A549 (cell line): ENCODE measurements at regions not wholly inside any gene's neighbourhood (a gene's known extent, or its start where the extent isn't known, plus 50 kb on each side); places are given as distances from the start of the nearest gene placed in this dataset.

Experiments used
- EP300 ChIP-seq, 2 experiments: fragments of >200 bp; sonication (Bioruptor Twin); formaldehyde crosslinking; IDR thresholded peaks; 2 replicates in 1 of 2; 3 replicates in 1 of 2; pipeline ENCODE4 v1.6.1; 2016 to 2017
- HDAC2 ChIP-seq: fragments of 200-600 bp; sonication (generic); IDR thresholded peaks from 2 replicates; pipeline ENCODE4 v1.6.1; 2016
- POLR2A ChIP-seq: IDR thresholded peaks from 2 replicates; pipeline ENCODE4 v1.6.1; 2012; ENCODE audit warnings: mild to moderate bottlenecking, low read length
- RFX5 ChIP-seq: fragments of 450-650 bp; IDR thresholded peaks from 2 replicates; pipeline ENCODE4 v1.7.1; 2014; ENCODE audit warnings: antibody characterized with exemption, mild to moderate bottlenecking, moderate library complexity
- TF ChIP-seq, protein P1 (sequence below): fragments of >200 bp; sonication (Bioruptor Twin); formaldehyde crosslinking; IDR thresholded peaks from 3 replicates; pipeline ENCODE4 v1.5.1; 2016
- TF ChIP-seq, protein P2 (sequence below): fragments of 200-600 bp; sonication (generic); IDR thresholded peaks from 2 replicates; pipeline ENCODE4 v1.6.1; 2016; ENCODE audit warnings: antibody characterized with exemption, mild to moderate bottlenecking, moderate library complexity
- TF ChIP-seq, protein P3 (sequence below): fragments of 450-650 bp; IDR thresholded peaks from 2 replicates; pipeline ENCODE4 v1.6.1; 2014; ENCODE audit warnings: antibody characterized with exemption

DNA sequence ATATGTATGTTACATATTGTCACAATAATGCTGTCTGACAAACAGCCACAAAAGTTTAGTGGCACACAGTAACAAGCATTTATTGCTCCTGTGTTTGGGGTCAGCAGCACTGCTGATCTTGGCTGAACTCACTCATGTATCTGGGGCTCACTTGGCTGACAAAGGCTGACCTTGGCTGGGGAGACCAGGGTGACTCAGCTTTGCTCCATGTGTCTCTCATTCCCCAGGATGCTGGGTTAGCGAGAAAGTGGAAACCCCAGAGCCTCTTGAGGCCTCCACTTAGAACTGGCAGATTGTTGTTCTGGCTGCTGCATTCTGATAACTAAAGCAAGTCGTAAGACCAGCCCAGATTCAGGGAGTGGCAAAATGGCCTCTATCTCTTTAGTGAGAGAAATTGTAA, 217.3 kb upstream of the HABP2 start:
- TF ChIP-seq RFX5 (no peak), HDAC2 (no peak), POLR2A (no peak), EP300 (IDR thresholded peaks at IDR 0.05) (no peak)
- TF ChIP-seq, protein P1, sequence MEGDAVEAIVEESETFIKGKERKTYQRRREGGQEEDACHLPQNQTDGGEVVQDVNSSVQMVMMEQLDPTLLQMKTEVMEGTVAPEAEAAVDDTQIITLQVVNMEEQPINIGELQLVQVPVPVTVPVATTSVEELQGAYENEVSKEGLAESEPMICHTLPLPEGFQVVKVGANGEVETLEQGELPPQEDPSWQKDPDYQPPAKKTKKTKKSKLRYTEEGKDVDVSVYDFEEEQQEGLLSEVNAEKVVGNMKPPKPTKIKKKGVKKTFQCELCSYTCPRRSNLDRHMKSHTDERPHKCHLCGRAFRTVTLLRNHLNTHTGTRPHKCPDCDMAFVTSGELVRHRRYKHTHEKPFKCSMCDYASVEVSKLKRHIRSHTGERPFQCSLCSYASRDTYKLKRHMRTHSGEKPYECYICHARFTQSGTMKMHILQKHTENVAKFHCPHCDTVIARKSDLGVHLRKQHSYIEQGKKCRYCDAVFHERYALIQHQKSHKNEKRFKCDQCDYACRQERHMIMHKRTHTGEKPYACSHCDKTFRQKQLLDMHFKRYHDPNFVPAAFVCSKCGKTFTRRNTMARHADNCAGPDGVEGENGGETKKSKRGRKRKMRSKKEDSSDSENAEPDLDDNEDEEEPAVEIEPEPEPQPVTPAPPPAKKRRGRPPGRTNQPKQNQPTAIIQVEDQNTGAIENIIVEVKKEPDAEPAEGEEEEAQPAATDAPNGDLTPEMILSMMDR: no peak
- TF ChIP-seq, protein P2, sequence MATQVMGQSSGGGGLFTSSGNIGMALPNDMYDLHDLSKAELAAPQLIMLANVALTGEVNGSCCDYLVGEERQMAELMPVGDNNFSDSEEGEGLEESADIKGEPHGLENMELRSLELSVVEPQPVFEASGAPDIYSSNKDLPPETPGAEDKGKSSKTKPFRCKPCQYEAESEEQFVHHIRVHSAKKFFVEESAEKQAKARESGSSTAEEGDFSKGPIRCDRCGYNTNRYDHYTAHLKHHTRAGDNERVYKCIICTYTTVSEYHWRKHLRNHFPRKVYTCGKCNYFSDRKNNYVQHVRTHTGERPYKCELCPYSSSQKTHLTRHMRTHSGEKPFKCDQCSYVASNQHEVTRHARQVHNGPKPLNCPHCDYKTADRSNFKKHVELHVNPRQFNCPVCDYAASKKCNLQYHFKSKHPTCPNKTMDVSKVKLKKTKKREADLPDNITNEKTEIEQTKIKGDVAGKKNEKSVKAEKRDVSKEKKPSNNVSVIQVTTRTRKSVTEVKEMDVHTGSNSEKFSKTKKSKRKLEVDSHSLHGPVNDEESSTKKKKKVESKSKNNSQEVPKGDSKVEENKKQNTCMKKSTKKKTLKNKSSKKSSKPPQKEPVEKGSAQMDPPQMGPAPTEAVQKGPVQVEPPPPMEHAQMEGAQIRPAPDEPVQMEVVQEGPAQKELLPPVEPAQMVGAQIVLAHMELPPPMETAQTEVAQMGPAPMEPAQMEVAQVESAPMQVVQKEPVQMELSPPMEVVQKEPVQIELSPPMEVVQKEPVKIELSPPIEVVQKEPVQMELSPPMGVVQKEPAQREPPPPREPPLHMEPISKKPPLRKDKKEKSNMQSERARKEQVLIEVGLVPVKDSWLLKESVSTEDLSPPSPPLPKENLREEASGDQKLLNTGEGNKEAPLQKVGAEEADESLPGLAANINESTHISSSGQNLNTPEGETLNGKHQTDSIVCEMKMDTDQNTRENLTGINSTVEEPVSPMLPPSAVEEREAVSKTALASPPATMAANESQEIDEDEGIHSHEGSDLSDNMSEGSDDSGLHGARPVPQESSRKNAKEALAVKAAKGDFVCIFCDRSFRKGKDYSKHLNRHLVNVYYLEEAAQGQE: no peak
- TF ChIP-seq, protein P3, sequence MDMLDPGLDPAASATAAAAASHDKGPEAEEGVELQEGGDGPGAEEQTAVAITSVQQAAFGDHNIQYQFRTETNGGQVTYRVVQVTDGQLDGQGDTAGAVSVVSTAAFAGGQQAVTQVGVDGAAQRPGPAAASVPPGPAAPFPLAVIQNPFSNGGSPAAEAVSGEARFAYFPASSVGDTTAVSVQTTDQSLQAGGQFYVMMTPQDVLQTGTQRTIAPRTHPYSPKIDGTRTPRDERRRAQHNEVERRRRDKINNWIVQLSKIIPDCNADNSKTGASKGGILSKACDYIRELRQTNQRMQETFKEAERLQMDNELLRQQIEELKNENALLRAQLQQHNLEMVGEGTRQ: no peak
